ENCODE measurements at regions not wholly inside any gene's neighbourhood (a gene's known extent, or its start where the extent isn't known, plus 50 kb on each side); places are given as distances from the start of the nearest gene placed in this dataset.

- no peaks in the 10 kb centered on the region for H3K36me3 ChIP-seq (ENCODE audit: low read depth, missing control alignments)
These were observed 182.0 kb downstream of the PLPP3 start for GRCh38 chr1:56397409-56397808.

GRCh38 chr1:56396581-56396980 is 182.8 kb downstream of the PLPP3 start:
- TF ChIP-seq CTCF (IDR thresholded peaks at IDR 0.05) (no peak), POLR2A (IDR thresholded peaks at IDR 0.05) (no peak)
- no peak for DNase-seq
- intact Hi-C loops (cut with DNase I; ENCODE audit: low total_unique reads): no loop called here
- Histone ChIP-seq H3K4me3 (no peak overlapping the region), H3K27ac (no peak overlapping the region), H3K27me3 (no peaks in the 10 kb centered on the region), H3K4me1 (peaks cover 3% of the 10 kb centered on the region), H3K9me3 (no peaks in the 10 kb centered on the region), H3K36me3 (ENCODE audit: low read depth, missing control alignments) (no peaks in the 10 kb centered on the region)
- 35 to 49% methylated on average over 4 of the region's 4 CpGs for WGBS, 2 donors

More at GRCh38 chr1:56397409-56397808, 182.0 kb downstream of the PLPP3 start:
- intact Hi-C loops (cut with DNase I; ENCODE audit: low total_unique reads): no loop called here
- Histone ChIP-seq H3K27ac (no peak overlapping the region), H3K27me3 (no peaks in the 10 kb centered on the region), H3K4me1 (peaks cover 3% of the 10 kb centered on the region), H3K4me3 (no peak overlapping the region), H3K9me3 (no peaks in the 10 kb centered on the region)
- TF ChIP-seq CTCF (IDR thresholded peaks at IDR 0.05) (no peak), POLR2A (IDR thresholded peaks at IDR 0.05) (no peak)
- WGBS, 2 donors: 57 to 77% methylated on average over 2 of the region's 2 CpGs
- no peak for DNase-seq

- no peak for DNase-seq
- H3K27me3 ChIP-seq: no peaks in the 10 kb centered on the region
- H3K9me3 ChIP-seq: no peaks in the 10 kb centered on the region
- WGBS, 2 donors: 92 to 94% methylated on average over 2 of the region's 2 CpGs
- peaks cover 3% of the 10 kb centered on the region for H3K4me1 ChIP-seq
- no peak overlapping the region for H3K27ac ChIP-seq
- no peaks in the 10 kb centered on the region for H3K36me3 ChIP-seq (ENCODE audit: low read depth, missing control alignments)
- H3K4me3 ChIP-seq: no peak overlapping the region
- intact Hi-C loops (cut with DNase I; ENCODE audit: low total_unique reads): no loop called here
- no peak for TF ChIP-seq CTCF (IDR thresholded peaks at IDR 0.05)
- TF ChIP-seq POLR2A (IDR thresholded peaks at IDR 0.05): no peak
These were observed 183.6 kb downstream of the PLPP3 start for GRCh38 chr1:56395776-56396175.

- TF ChIP-seq POLR2A (IDR thresholded peaks at IDR 0.05) (no peak), CTCF (IDR thresholded peaks at IDR 0.05) (no peak)
- Histone ChIP-seq H3K27ac (no peak overlapping the region), H3K4me3 (no peak overlapping the region), H3K36me3 (ENCODE audit: low read depth, missing control alignments) (no peaks in the 10 kb centered on the region), H3K9me3 (no peaks in the 10 kb centered on the region), H3K27me3 (no peaks in the 10 kb centered on the region), H3K4me1 (peaks cover 3% of the 10 kb centered on the region)
- DNase-seq: no peak
- intact Hi-C loops (cut with DNase I; ENCODE audit: low total_unique reads): no loop called here
- WGBS, 2 donors: 83 to 84% methylated on average over 5 to 6 of the region's 6 CpGs
These were observed 185.1 kb downstream of the PLPP3 start for GRCh38 chr1:56394298-56394697.

GRCh38 chr1:56390934-56391731 is 188.2 kb downstream of the PLPP3 start:
- Histone ChIP-seq H3K27me3 (no peaks in the 10 kb centered on the region), H3K27ac (no peak overlapping the region), H3K4me3 (no peak overlapping the region), H3K9me3 (no peaks in the 10 kb centered on the region), H3K36me3 (ENCODE audit: low read depth, missing control alignments) (no peaks in the 10 kb centered on the region), H3K4me1 (no peaks in the 10 kb centered on the region)
- intact Hi-C loops (cut with DNase I; ENCODE audit: low total_unique reads): no loop called here
- no peak for DNase-seq
- 80 to 86% methylated on average over 16 of the region's 16 CpGs for WGBS, 2 donors
- no peak for TF ChIP-seq CTCF (IDR thresholded peaks at IDR 0.05)
- no peak for TF ChIP-seq POLR2A (IDR thresholded peaks at IDR 0.05)

Data from testis (tissue), 2 donors.